H1 (cell line): ENCODE measurements at regions not wholly inside any gene's neighbourhood (a gene's known extent, or its start where the extent isn't known, plus 50 kb on each side); places are given as distances from the start of the nearest gene placed in this dataset.

Experiments used
- NANOG ChIP-seq: IDR thresholded peaks from 2 replicates; pipeline ENCODE4 v1.6.1; 2011; ENCODE audit warnings: low read length, low read depth, mild to moderate bottlenecking, inconsistent platforms; ENCODE audit not compliant: insufficient read depth, poor library complexity, severe bottlenecking
- RNF2 ChIP-seq: fragments of 200-900, 300-1000 bp; sonication (generic); IDR thresholded peaks from 2 replicates; pipeline ENCODE4 v1.7.1; 2016; ENCODE audit warnings: borderline replicate concordance, low read depth, mild to moderate bottlenecking, antibody characterized with exemption, low read length; ENCODE audit not compliant: poor library complexity, severe bottlenecking; ENCODE audit errors: missing control alignments
- TF ChIP-seq, protein P1 (sequence below): IDR thresholded peaks from 2 replicates; pipeline ENCODE4 v1.6.1; 2012; ENCODE audit warnings: inconsistent platforms

DNA sequence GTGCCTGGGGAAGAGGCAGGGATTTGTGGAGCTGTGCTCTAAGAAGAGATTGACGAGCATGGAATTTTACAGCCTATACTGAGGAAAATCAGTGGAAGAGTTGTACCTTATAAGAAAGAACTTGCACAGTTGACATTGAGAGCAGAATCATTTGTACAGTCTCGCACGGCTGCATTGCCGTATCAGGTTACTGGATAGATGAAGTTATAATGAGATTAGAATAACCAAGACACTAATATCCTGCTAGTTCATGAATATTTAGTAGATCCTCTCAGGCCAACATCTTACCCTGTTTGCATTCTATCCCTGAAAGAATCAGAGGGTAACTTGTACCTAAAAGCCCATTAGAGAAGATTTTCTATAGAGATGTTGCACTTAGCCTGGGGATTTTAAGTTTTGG, 447.1 kb downstream of the PREX1 start (continued):
- TF ChIP-seq RNF2, result no peak
- no peak for TF ChIP-seq NANOG
- TF ChIP-seq, protein P1, sequence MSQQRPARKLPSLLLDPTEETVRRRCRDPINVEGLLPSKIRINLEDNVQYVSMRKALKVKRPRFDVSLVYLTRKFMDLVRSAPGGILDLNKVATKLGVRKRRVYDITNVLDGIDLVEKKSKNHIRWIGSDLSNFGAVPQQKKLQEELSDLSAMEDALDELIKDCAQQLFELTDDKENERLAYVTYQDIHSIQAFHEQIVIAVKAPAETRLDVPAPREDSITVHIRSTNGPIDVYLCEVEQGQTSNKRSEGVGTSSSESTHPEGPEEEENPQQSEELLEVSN, result no peak
